ENCODE measurements at regions not wholly inside any gene's neighbourhood (a gene's known extent, or its start where the extent isn't known, plus 50 kb on each side); places are given as distances from the start of the nearest gene placed in this dataset.

- no peak for TF ChIP-seq CTCF (IDR thresholded peaks at IDR 0.05)
- no peak for TF ChIP-seq TAF1 (IDR thresholded peaks at IDR 0.05; ENCODE audit: borderline replicate concordance, low read depth, low read length)
- no peak for TF ChIP-seq RAD21 (IDR thresholded peaks at IDR 0.05; ENCODE audit: low read length)
- TF ChIP-seq REST (IDR thresholded peaks at IDR 0.05; ENCODE audit: low read depth, low read length), result no peak
- TF ChIP-seq EZH2phosphoT487 (IDR thresholded peaks at IDR 0.05; ENCODE audit: borderline replicate concordance, low read depth), result no peak
- no peak for TF ChIP-seq POLR2AphosphoS5 (IDR thresholded peaks at IDR 0.05; ENCODE audit: low read depth, low read length)
- TF ChIP-seq MXI1 (IDR thresholded peaks at IDR 0.05; ENCODE audit: low read depth, low read length), result no peak
- TF ChIP-seq FOXM1 (IDR thresholded peaks at IDR 0.05; ENCODE audit: low read depth), result no peak
- TF ChIP-seq, protein P1, sequence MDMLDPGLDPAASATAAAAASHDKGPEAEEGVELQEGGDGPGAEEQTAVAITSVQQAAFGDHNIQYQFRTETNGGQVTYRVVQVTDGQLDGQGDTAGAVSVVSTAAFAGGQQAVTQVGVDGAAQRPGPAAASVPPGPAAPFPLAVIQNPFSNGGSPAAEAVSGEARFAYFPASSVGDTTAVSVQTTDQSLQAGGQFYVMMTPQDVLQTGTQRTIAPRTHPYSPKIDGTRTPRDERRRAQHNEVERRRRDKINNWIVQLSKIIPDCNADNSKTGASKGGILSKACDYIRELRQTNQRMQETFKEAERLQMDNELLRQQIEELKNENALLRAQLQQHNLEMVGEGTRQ (IDR thresholded peaks at IDR 0.05; ENCODE audit: borderline replicate concordance, low read depth, low read length), result no peak
- no peak for TF ChIP-seq GATA2 (CRISPR knock-in tag; IDR thresholded peaks at IDR 0.05)
- no peak for TF ChIP-seq RCOR1 (IDR thresholded peaks at IDR 0.05; ENCODE audit: low read length)
- TF ChIP-seq CHD2 (IDR thresholded peaks at IDR 0.05; ENCODE audit: low read length, partially characterized antibody), result no peak
Measured at GRCh38 chr11:70578371-70578770, 180.0 kb downstream of the CTTN start.

Measured in SK-N-SH (cell line).